Thoracic aorta (tissue), 2 donors: ENCODE measurements at regions not wholly inside any gene's neighbourhood (a gene's known extent, or its start where the extent isn't known, plus 50 kb on each side); places are given as distances from the start of the nearest gene placed in this dataset.

Source experiments
- ATAC-seq: fragments of 150-250 bp; one replicate; pipeline ENCODE4 v1.8.0; 2017; ENCODE audit warnings: low read depth; ENCODE audit not compliant: insufficient number of reproducible peaks, low FRiP score
- DNase-seq: peaks from one replicate; pipeline ENCODE4 v3.0.0-alpha.2; 2020; ENCODE audit warnings: low spot score
- H3K27ac ChIP-seq, 2 donors: fragments of 200-600 bp; sonication (generic); 1 replicate in 1 of 2; 2 replicates in 1 of 2; pipeline ENCODE4 v1.5.1; 2016; ENCODE audit warnings: mild to moderate bottlenecking in 2 of 2, moderate library complexity in 2 of 2
- H3K27me3 ChIP-seq: fragments of 200-600 bp; sonication (generic); replicated peaks from 2 replicates; pipeline ENCODE4 v1.6.0; 2016; ENCODE audit warnings: mild to moderate bottlenecking; ENCODE audit not compliant: insufficient read depth
- H3K36me3 ChIP-seq: fragments of 200-600 bp; sonication (generic); one replicate; pipeline ENCODE4 v1.5.1; 2016
- H3K4me1 ChIP-seq, 2 donors: fragments of 200-600 bp; sonication (generic); 1 replicate in 1 of 2; 2 replicates in 1 of 2; pipeline versions ENCODE4 v1.5.1 to v1.6.0; 2016; ENCODE audit warnings: low read depth in 2 of 2, mild to moderate bottlenecking in 1 of 2; ENCODE audit not compliant: control insufficient read depth in 1 of 2
- H3K4me3 ChIP-seq: fragments of 200-600 bp; sonication (generic); 2 replicates; pipeline ENCODE4 v1.5.1; 2016; ENCODE audit warnings: mild to moderate bottlenecking
- H3K9me3 ChIP-seq: fragments of 200-600 bp; sonication (generic); 2 replicates; pipeline ENCODE4 v1.5.1; 2016
- TF ChIP-seq, protein P1 (sequence below): fragments of 200-600 bp; sonication (generic); IDR thresholded peaks from one replicate; pipeline ENCODE4 v1.5.1; 2019; ENCODE audit warnings: antibody characterized with exemption

DNA sequence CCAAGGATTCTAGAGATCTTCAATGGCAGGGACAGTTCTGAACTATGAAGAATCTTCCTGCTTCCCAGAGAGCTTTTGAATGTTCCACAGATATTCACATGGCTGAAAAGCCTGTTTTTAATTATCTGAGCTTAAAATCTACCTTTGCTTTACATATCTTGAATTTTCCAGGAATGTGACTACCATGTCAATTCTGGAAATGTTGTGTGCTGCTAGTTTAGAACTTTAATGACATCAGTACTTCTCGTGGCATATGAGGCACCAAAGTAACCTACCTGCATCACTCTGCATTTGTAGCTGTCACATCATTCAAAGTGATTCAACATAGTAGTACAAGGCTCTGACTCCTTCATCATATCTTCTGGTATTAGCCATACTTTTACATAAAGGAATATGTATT, 122.7 kb upstream of the NFIA start:
- no peak for ATAC-seq
- TF ChIP-seq, protein P1, sequence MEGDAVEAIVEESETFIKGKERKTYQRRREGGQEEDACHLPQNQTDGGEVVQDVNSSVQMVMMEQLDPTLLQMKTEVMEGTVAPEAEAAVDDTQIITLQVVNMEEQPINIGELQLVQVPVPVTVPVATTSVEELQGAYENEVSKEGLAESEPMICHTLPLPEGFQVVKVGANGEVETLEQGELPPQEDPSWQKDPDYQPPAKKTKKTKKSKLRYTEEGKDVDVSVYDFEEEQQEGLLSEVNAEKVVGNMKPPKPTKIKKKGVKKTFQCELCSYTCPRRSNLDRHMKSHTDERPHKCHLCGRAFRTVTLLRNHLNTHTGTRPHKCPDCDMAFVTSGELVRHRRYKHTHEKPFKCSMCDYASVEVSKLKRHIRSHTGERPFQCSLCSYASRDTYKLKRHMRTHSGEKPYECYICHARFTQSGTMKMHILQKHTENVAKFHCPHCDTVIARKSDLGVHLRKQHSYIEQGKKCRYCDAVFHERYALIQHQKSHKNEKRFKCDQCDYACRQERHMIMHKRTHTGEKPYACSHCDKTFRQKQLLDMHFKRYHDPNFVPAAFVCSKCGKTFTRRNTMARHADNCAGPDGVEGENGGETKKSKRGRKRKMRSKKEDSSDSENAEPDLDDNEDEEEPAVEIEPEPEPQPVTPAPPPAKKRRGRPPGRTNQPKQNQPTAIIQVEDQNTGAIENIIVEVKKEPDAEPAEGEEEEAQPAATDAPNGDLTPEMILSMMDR: no peak
- H3K27ac ChIP-seq: no peak overlapping the region
- no peaks in the 10 kb centered on the region for H3K36me3 ChIP-seq
- no peak overlapping the region for H3K4me3 ChIP-seq
- H3K9me3 ChIP-seq: no peaks in the 10 kb centered on the region
- DNase-seq: no peak
- peaks cover 14 to 38% of the 10 kb centered on the region in 2 donors for H3K4me1 ChIP-seq
- no peaks in the 10 kb centered on the region for H3K27me3 ChIP-seq

DNA sequence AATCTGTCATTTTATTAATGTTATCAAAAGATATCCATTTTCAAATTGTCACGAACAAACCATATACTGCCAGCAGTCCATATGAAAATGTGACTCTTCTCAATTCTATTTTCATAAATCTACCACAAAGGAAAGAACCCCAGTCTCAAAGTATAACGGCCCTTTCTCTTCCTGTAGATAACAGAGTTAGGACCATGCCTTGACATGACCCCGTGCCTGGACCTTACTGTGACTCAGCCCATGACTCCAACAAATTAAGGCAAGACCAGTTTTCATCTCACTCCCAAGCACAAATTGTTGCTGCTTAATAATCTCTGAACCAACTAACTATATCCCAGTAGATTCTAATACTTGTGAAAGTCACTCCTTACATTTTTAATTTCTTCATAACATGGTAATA, 124.4 kb upstream of the NFIA start:
- H3K27me3 ChIP-seq: no peaks in the 10 kb centered on the region
- no peak for ATAC-seq
- no peak for DNase-seq
- no peak overlapping the region for H3K4me3 ChIP-seq
- H3K9me3 ChIP-seq: no peaks in the 10 kb centered on the region
- no peak overlapping the region for H3K27ac ChIP-seq
- H3K4me1 ChIP-seq: peaks cover 10 to 26% of the 10 kb centered on the region in 2 donors
- no peaks in the 10 kb centered on the region for H3K36me3 ChIP-seq
- TF ChIP-seq, protein P1: no peak

DNA sequence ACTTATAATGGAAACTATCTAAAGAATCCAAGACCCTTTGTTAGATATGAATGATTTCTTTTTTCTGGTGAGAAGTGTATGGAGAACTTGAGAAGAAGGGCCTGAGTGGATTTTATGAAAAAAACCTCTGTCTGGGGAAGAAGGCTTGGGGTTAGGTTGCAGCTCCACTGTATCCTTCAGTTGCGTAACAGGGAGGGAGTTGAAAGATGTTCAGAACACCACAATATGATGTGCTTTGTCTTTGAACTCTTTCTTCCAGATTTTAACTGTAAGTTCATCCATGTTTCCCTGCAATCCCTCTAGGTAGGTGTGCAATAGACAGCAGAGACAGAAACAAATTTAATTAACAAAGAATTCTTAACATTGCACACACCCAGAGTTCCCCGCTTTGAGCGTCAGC, 125.8 kb upstream of the NFIA start:
- Histone ChIP-seq H3K27ac (no peak overlapping the region), H3K4me1 (peaks cover 6 to 12% of the 10 kb centered on the region in 2 donors), H3K9me3 (no peaks in the 10 kb centered on the region), H3K36me3 (no peaks in the 10 kb centered on the region), H3K27me3 (no peaks in the 10 kb centered on the region), H3K4me3 (no peak overlapping the region)
- TF ChIP-seq, protein P1: no peak
- no peak for ATAC-seq
- no peak for DNase-seq

DNA sequence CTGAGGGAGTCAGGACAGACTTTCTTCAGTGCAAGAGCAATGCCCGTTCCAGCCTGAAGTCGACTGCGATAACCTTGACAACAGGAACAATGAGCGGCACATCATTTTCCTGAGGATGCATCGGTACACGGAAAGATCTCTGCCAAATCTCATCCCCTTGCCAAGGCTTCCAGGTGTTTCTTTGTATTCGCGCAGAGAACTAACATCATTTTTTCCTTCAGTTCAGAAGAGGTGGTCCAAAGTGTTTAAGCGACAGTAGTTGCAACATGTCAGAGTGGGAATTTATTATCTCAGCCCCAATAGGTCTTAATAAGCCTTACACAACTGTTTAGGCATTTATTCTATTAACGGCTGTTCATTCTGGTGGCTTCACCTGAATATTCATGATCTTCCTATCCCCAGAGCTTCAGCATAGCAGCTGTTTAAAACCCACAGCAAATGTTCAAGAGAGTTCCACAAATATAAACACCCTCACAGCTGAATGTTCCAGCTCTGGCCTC, 129.7 kb upstream of the NFIA start:
- ATAC-seq (no peak), DNase-seq (no peak)
- H3K4me1 ChIP-seq: no peaks in the 10 kb centered on the region
- no peaks in the 10 kb centered on the region for H3K36me3 ChIP-seq
- H3K27ac ChIP-seq: no peak overlapping the region
- TF ChIP-seq, protein P1: no peak
- no peak overlapping the region for H3K4me3 ChIP-seq
- no peaks in the 10 kb centered on the region for H3K9me3 ChIP-seq
- no peaks in the 10 kb centered on the region for H3K27me3 ChIP-seq

DNA sequence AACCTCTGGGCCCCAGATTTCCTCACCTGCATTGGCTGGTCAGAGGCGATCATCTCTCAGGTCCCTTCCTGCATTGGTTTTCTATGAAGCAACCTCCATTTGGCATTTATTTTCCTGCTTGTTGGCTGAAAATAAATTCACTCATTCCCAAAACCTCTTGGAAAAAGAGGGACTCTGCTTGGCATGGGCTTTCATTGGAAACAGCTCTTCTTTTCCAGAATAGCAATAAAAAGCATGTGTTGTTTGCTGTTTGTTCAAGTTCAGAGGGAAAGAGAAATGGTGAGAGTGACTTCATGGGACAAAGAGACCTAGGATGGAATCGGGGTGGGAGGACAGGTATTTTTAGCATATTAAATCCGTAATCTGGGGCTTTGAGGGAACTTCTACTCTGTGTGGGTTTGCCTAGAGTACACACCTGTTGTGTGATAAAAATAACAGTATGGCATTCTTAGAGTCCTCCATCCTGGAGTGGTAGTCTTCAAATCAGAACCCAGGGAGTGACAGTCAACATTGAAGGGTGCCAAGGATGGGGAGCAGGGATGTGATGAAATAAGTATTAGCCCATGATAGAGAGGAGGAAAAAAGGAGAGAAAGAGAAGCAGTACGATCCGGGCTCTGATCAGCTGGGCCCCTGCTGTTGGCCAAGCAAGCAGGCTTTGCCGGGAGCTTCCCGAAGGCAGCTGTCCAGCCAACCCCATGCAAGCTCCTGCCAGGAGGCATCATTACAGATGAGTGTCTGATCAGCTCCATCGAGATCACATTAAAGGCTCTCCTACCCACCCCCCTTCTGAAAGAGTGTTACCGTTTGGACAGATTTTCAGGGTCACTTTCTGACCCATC, 131.9 kb upstream of the NFIA start:
- no peaks in the 10 kb centered on the region for H3K36me3 ChIP-seq
- no peaks in the 10 kb centered on the region for H3K4me1 ChIP-seq
- no peak overlapping the region for H3K27ac ChIP-seq
- no peaks in the 10 kb centered on the region for H3K27me3 ChIP-seq
- TF ChIP-seq, protein P1: no peak
- ATAC-seq (no peak), DNase-seq (no peak)
- H3K9me3 ChIP-seq: no peaks in the 10 kb centered on the region
- no peak overlapping the region for H3K4me3 ChIP-seq
